Neuron (in vitro differentiated cells): ENCODE measurements at regions not wholly inside any gene's neighbourhood (a gene's known extent, or its start where the extent isn't known, plus 50 kb on each side); places are given as distances from the start of the nearest gene placed in this dataset.

ENCODE experiments used
- H2AFZ ChIP-seq: one replicate; pipeline ENCODE4 v1.6.1; 2013; ENCODE audit warnings: low read depth, mild to moderate bottlenecking, inconsistent platforms, low read length, moderate library complexity
- H3K27me3 ChIP-seq: one replicate; pipeline ENCODE4 v1.6.1; 2013; ENCODE audit warnings: low read length; ENCODE audit not compliant: insufficient read depth
- H3K36me3 ChIP-seq: one replicate; pipeline ENCODE4 v1.6.1; 2013; ENCODE audit warnings: low read length; ENCODE audit not compliant: insufficient read depth
- H3K4me1 ChIP-seq: one replicate; pipeline ENCODE4 v1.6.1; 2013; ENCODE audit warnings: low read length; ENCODE audit not compliant: insufficient read depth
- H3K4me3 ChIP-seq: 2 replicates; pipeline ENCODE4 v1.5.1; 2013; ENCODE audit warnings: mild to moderate bottlenecking, low read length, moderate library complexity
- H3K9me3 ChIP-seq: one replicate; pipeline ENCODE4 v1.6.1; 2013; ENCODE audit warnings: low read length

DNA sequence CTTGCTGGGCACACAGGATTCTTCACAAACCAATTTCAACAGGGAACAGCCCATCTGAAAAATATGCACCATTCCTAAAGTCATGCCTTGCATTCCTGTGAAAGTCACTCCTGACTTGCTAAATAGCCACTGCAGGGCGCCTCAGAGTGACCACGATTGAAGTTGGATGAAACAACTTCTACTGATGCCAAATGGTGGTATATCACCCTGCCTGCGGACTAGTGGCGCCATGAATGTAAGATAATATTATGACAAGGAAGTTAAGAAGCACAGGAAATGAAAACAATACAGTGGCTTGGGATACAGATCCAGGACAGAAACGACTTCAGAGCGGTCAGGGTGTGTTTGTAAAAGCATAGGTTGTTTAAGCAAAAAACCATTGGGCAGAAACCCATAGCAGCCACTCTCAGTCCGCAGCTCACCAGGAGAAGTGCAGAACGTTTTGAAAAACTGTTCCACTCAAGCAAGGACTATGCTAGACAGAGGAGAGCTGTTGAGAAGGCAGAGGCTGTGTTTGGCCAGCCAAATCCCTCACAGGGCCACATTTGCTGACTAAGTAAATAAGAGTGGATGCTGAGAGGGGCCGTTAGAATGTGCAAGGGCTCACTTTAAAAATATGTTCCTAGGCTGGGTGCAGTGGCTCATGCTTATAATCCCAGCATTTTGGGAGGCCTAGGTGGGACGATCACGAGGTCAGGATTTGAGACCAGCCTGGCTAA, 250.4 kb downstream of the PTTG2 start:
- Histone ChIP-seq H3K9me3 (no peaks in the 10 kb centered on the region), H2AFZ (no peak overlapping the region), H3K36me3 (no peaks in the 10 kb centered on the region), H3K27me3 (no peaks in the 10 kb centered on the region), H3K4me1 (no peaks in the 10 kb centered on the region), H3K4me3 (no peak overlapping the region)

GRCh38 chr4:38211885-38212284, 251.7 kb downstream of the PTTG2 start:
- Histone ChIP-seq H3K9me3 (no peaks in the 10 kb centered on the region), H3K27me3 (no peaks in the 10 kb centered on the region), H2AFZ (no peak overlapping the region), H3K4me1 (no peaks in the 10 kb centered on the region), H3K4me3 (no peak overlapping the region), H3K36me3 (no peaks in the 10 kb centered on the region)

DNA sequence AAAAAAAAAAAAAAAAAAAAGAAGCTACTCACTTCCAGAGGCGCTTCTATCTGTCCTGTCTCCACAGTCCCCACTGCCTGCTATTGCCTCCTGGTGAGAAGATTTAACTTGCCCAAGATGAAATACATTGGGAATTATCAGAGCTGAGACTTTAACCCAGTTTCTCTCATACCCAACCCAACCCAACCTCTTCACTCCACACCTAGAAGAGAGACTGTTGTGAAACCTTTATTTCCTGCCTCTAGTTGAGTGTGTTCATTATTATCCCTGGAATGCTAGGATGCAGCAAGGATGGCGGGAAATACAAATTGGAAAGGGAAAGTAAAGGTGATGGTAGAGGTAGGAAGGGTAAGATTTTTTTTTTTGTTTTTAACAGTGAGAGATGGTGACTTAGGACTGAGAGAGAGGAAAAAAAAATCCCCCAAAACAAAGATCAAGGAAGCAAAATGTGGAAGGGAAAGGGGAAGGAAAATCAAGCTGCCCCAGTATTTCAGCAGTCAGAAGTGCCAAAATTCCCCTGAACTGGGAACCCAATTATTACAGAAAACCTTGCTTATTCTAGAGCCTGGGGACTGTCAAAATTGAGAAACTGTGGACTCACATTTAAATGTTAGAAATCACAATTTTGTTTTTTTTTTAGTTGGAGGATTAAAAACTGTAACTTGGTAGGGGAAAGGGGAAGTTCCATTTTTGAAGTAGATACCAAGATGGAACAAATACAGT, 253.0 kb downstream of the PTTG2 start:
- Histone ChIP-seq H2AFZ (no peak overlapping the region), H3K36me3 (no peaks in the 10 kb centered on the region), H3K4me1 (no peaks in the 10 kb centered on the region), H3K27me3 (no peaks in the 10 kb centered on the region), H3K4me3 (no peak overlapping the region), H3K9me3 (no peaks in the 10 kb centered on the region)

GRCh38 chr4:38222892-38223291, 262.7 kb downstream of the PTTG2 start:
- Histone ChIP-seq H3K36me3 (no peaks in the 10 kb centered on the region), H3K4me1 (no peaks in the 10 kb centered on the region), H3K9me3 (no peaks in the 10 kb centered on the region), H2AFZ (no peak overlapping the region), H3K4me3 (no peak overlapping the region), H3K27me3 (no peaks in the 10 kb centered on the region)

- no peak overlapping the region for H3K4me3 ChIP-seq
- H3K36me3 ChIP-seq: no peaks in the 10 kb centered on the region
- no peaks in the 10 kb centered on the region for H3K9me3 ChIP-seq
- no peaks in the 10 kb centered on the region for H3K4me1 ChIP-seq
- H3K27me3 ChIP-seq: no peaks in the 10 kb centered on the region
- H2AFZ ChIP-seq: no peak overlapping the region
These were observed 263.1 kb downstream of the PTTG2 start for GRCh38 chr4:38223306-38223705.

GRCh38 chr4:38223782-38224236, 263.6 kb downstream of the PTTG2 start:
- H3K36me3 ChIP-seq: no peaks in the 10 kb centered on the region
- H3K27me3 ChIP-seq: no peaks in the 10 kb centered on the region
- H3K4me3 ChIP-seq: no peak overlapping the region
- H3K9me3 ChIP-seq: no peaks in the 10 kb centered on the region
- H3K4me1 ChIP-seq: no peaks in the 10 kb centered on the region
- no peak overlapping the region for H2AFZ ChIP-seq

DNA sequence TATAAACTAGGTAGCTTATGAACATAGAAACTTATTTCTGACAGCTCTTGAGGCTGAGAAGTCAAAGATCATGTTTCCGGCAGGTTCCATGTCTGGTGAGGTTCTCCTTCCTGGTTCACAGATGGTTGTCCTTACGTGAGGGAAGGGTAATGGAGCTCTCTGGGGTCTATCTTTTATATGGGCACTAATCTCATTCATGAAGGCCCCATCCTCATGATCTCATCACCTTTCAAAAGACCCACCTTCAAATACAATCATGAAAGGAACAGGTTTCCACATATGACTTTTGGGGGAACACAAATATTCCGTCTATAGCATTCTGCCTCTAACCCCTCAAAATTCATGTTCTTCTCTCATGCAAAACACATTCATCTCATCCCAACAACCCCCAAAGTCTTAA, 264.7 kb downstream of the PTTG2 start:
- Histone ChIP-seq H2AFZ (no peak overlapping the region), H3K36me3 (no peaks in the 10 kb centered on the region), H3K9me3 (no peaks in the 10 kb centered on the region), H3K4me3 (no peak overlapping the region), H3K4me1 (no peaks in the 10 kb centered on the region), H3K27me3 (no peaks in the 10 kb centered on the region)

- no peaks in the 10 kb centered on the region for H3K9me3 ChIP-seq
- no peaks in the 10 kb centered on the region for H3K4me1 ChIP-seq
- H3K27me3 ChIP-seq: no peaks in the 10 kb centered on the region
- no peak overlapping the region for H2AFZ ChIP-seq
- H3K4me3 ChIP-seq: no peak overlapping the region
- H3K36me3 ChIP-seq: no peaks in the 10 kb centered on the region
These were observed 266.0 kb downstream of the PTTG2 start for GRCh38 chr4:38226170-38226569.

DNA sequence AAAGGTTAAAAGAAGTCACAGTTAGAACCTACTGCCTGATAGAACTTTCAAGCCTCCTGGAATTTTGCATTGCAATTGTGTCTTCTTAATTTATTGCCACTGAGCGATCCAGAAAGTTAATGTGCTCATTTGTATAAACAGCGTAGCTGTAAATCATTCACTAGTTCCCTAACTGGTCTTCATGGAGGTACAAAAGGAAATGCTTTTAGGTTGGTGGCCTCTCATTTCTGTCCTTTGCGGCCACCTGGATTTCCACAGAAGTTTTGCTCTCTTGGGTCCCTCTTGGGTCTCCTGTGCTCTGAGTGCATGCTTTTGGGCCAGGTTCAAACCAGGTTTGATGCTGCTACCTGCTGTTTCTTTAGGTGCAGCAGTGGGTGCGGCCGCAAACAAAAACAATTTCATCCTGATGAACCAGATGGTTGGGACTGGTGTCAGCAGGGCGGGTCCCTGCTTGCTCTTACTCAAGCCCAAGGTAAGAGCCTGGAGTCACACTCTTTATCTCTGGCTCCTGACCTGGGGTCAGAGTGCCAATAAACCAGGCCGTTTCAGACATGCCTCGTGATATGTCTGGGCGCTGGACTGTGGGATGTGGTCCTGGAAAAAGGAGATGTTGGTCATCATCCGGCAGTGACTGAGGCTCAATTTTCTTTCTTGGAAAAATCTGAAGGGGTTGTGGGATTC, 270.1 kb downstream of the PTTG2 start:
- H3K36me3 ChIP-seq: no peaks in the 10 kb centered on the region

DNA sequence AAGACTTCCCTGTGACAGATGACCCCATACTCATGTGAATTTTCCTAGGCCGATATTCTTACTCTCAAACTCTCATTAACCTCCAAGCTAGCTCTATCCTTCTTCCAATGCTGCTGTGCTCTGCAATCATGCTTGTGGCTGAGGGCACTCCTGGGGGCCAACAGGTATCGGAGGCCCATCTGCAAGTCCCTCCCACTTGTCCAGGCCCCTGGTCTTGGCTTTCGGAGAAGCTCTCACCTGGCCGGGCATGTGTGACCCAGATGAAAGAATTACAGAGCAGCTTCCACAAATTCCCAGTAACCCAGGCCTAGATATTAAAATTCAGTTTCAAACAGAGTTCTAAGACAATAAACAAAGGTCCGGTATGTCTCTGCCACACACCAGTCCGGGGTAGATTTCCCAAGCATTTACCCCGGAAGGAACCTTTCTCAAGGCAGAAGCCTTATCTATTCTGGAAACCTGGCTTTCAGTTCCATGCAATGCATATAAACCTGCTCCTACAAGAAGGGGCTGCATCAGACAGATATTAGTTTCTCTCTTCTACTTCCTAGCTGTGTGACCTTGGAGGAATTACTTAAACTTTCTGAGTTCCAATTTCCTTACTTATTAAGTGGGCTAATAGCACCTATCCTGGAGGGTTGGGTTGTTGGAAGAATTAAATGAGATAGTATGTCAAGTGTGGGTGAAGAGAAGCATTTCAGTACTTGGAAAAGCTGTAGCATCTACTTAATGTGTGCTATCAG, 270.8 kb downstream of the PTTG2 start:
- Histone ChIP-seq H3K36me3 (no peaks in the 10 kb centered on the region), H3K4me3 (no peak overlapping the region), H3K4me1 (no peaks in the 10 kb centered on the region), H2AFZ (no peak overlapping the region), H3K9me3 (no peaks in the 10 kb centered on the region), H3K27me3 (no peaks in the 10 kb centered on the region)

More for the DNA sequence above, 270.1 kb downstream of the PTTG2 start:
- Histone ChIP-seq H2AFZ (no peak overlapping the region), H3K4me1 (no peaks in the 10 kb centered on the region), H3K4me3 (no peak overlapping the region), H3K27me3 (no peaks in the 10 kb centered on the region), H3K9me3 (no peaks in the 10 kb centered on the region)

DNA sequence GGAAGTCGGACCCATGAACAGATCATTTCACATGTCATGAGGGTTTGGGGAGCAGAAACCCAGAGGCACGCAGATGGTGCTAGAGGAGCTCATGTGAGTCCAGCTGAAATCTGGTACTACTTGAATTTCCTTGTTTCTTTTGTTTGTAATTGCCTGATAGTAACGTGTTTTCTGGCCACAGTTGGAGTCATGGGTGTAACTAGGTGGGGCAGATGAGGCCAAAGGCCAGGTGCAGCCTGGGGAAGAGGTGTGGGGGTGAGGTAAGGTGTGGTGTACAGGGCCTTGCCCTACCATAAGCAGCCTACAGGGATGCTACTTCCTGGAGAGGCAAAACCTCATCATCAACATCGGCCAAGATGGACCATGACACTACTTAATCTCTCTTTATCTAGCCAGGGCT, 271.4 kb downstream of the PTTG2 start:
- Histone ChIP-seq H3K9me3 (no peaks in the 10 kb centered on the region), H3K4me3 (no peak overlapping the region), H3K4me1 (no peaks in the 10 kb centered on the region), H2AFZ (no peak overlapping the region), H3K27me3 (no peaks in the 10 kb centered on the region), H3K36me3 (no peaks in the 10 kb centered on the region)

- no peaks in the 10 kb centered on the region for H3K36me3 ChIP-seq
- no peak overlapping the region for H2AFZ ChIP-seq
- no peaks in the 10 kb centered on the region for H3K9me3 ChIP-seq
- H3K4me1 ChIP-seq: no peaks in the 10 kb centered on the region
- H3K4me3 ChIP-seq: no peak overlapping the region
- H3K27me3 ChIP-seq: no peaks in the 10 kb centered on the region
These were observed 272.5 kb downstream of the PTTG2 start for GRCh38 chr4:38232741-38233140.
